GM18907 (cell line): ENCODE measurements at regions not wholly inside any gene's neighbourhood (a gene's known extent, or its start where the extent isn't known, plus 50 kb on each side); places are given as distances from the start of the nearest gene placed in this dataset.
A peak's percentile ranks its signal among the peaks of the same experiment; 100 is the strongest.

Experiments
- ATAC-seq: cut with Tn5 transposase; IDR thresholded peaks from one replicate; pipeline ENCODE4 v1.9.1; 2021; ENCODE audit warnings: mild to moderate bottlenecking, moderate library complexity; ENCODE audit not compliant: unreplicated experiment

GRCh38 chr1:191134796-191135195, 657.1 kb upstream of the BRINP3 start:
- no peak for ATAC-seq

GRCh38 chr1:191140038-191140437, 662.4 kb upstream of the BRINP3 start:
- no peak for ATAC-seq

- no peak for ATAC-seq
Observed at GRCh38 chr1:191142748-191143147, 665.1 kb upstream of the BRINP3 start.

GRCh38 chr1:191145834-191146233, 668.2 kb upstream of the BRINP3 start:
- no peak for ATAC-seq

GRCh38 chr1:191151321-191151807, 673.7 kb upstream of the BRINP3 start:
- ATAC-seq = no peak

GRCh38 chr1:191152776-191153175, 675.1 kb upstream of the BRINP3 start:
- ATAC-seq = no peak

GRCh38 chr1:191155178-191155577, 677.5 kb upstream of the BRINP3 start:
- ATAC-seq = no peak

GRCh38 chr1:191160837-191161236, 683.2 kb upstream of the BRINP3 start:
- ATAC-seq = no peak

- no peak for ATAC-seq
Observed at GRCh38 chr1:191162762-191163161, 685.1 kb upstream of the BRINP3 start.

- ATAC-seq = no peak
Observed at GRCh38 chr1:191163621-191164020, 686.0 kb upstream of the BRINP3 start.

- peak; percentile 98 for ATAC-seq
Observed at GRCh38 chr1:191174298-191174697, 696.6 kb upstream of the BRINP3 start.

- no peak for ATAC-seq
Observed at GRCh38 chr1:191176131-191176530, 698.5 kb upstream of the BRINP3 start.

- no peak for ATAC-seq
Observed at GRCh38 chr1:191206513-191207207, 729.0 kb upstream of the BRINP3 start.

GRCh38 chr1:191222206-191222605, 744.5 kb upstream of the BRINP3 start:
- no peak for ATAC-seq

GRCh38 chr1:191240925-191241324, 763.3 kb upstream of the BRINP3 start:
- no peak for ATAC-seq

GRCh38 chr1:191255354-191256054, 777.8 kb upstream of the BRINP3 start:
- peak; percentile 78 for ATAC-seq

- ATAC-seq = no peak
Observed at GRCh38 chr1:191256917-191257316, 779.3 kb upstream of the BRINP3 start.

- ATAC-seq = no peak
Observed at GRCh38 chr1:191260056-191260455, 782.4 kb upstream of the BRINP3 start.

- no peak for ATAC-seq
Observed at GRCh38 chr1:191261111-191261510, 783.4 kb upstream of the BRINP3 start.

GRCh38 chr1:191279266-191279800, 801.7 kb upstream of the BRINP3 start:
- ATAC-seq = no peak

GRCh38 chr1:191284175-191284574, 806.5 kb upstream of the BRINP3 start:
- no peak for ATAC-seq

GRCh38 chr1:191290441-191290840, 812.8 kb upstream of the BRINP3 start:
- no peak for ATAC-seq
